RWPE2 (cell line): ENCODE measurements at regions not wholly inside any gene's neighbourhood (a gene's known extent, or its start where the extent isn't known, plus 50 kb on each side); places are given as distances from the start of the nearest gene placed in this dataset.

Source experiments
- ATAC-seq: fragments of 200-7000 bp; cut with Tn5 transposase; 3 replicates; pipeline ENCODE4 v1.9.1; 2021; ENCODE audit warnings: low read depth
- DNase-seq: peaks from one replicate; pipeline ENCODE4 v3.0.0-alpha.2; 2020; ENCODE audit warnings: low spot score
- H3K27ac ChIP-seq: fragments of 450-650 bp; 2 replicates; pipeline ENCODE4 v1.5.1; 2017; ENCODE audit warnings: mild to moderate bottlenecking; ENCODE audit not compliant: poor library complexity, severe bottlenecking
- H3K27me3 ChIP-seq: fragments of 250-450 bp; sonication (Bioruptor Pico); 2 replicates; pipeline ENCODE4 v1.5.1; 2021; ENCODE audit warnings: mild to moderate bottlenecking, moderate library complexity; ENCODE audit not compliant: insufficient read depth, poor library complexity, severe bottlenecking
- H3K36me3 ChIP-seq: fragments of 250-450 bp; sonication (Bioruptor Pico); 2 replicates; pipeline ENCODE4 v1.5.1; 2020; ENCODE audit warnings: low read depth, mild to moderate bottlenecking, moderate library complexity
- H3K4me1 ChIP-seq: fragments of 250-450 bp; sonication (Bioruptor Pico); 2 replicates; pipeline ENCODE4 v1.5.1; 2021; ENCODE audit warnings: mild to moderate bottlenecking, moderate library complexity; ENCODE audit not compliant: insufficient read depth, poor library complexity, severe bottlenecking
- H3K4me3 ChIP-seq: fragments of 250-450 bp; sonication (Bioruptor Pico); 2 replicates; pipeline ENCODE4 v1.5.1; 2021; ENCODE audit warnings: mild to moderate bottlenecking, moderate library complexity; ENCODE audit not compliant: severe bottlenecking
- H3K9me3 ChIP-seq: fragments of 250-450 bp; sonication (Bioruptor Pico); 2 replicates; pipeline ENCODE4 v1.5.1; 2021; ENCODE audit warnings: mild to moderate bottlenecking, moderate library complexity; ENCODE audit not compliant: severe bottlenecking
- TF ChIP-seq, protein P1 (sequence below): fragments of 450-650 bp; IDR thresholded peaks from one replicate; pipeline ENCODE4 v1.5.1; 2017; ENCODE audit warnings: mild to moderate bottlenecking, moderate library complexity; ENCODE audit not compliant: poor library complexity, severe bottlenecking

DNA sequence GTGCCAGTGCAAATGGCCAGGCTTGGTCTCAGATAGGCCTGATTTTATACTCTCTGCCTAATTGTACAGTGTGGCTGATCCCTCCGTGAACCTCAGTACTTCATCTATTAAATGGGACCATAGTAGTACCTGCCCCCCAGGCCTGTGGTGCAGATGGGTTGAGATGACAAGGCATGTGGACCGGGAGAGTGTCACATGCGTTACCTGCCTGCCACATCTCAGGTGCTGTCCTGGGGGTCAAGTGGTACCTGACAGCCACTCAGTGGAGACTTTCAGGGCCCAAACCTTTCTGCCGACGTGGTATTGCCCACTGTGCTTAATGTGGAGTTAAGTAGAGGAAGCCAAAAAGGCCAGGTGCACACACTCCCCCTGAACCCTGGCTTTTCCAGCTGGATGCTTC lies 197.3 kb downstream of the FOXD2 start:
- DNase-seq (no peak), ATAC-seq (no peak)
- Histone ChIP-seq H3K27me3 (no peaks in the 10 kb centered on the region), H3K27ac (no peak overlapping the region), H3K36me3 (no peaks in the 10 kb centered on the region), H3K9me3 (no peaks in the 10 kb centered on the region), H3K4me1 (no peaks in the 10 kb centered on the region), H3K4me3 (no peak overlapping the region)
- TF ChIP-seq, protein P1, sequence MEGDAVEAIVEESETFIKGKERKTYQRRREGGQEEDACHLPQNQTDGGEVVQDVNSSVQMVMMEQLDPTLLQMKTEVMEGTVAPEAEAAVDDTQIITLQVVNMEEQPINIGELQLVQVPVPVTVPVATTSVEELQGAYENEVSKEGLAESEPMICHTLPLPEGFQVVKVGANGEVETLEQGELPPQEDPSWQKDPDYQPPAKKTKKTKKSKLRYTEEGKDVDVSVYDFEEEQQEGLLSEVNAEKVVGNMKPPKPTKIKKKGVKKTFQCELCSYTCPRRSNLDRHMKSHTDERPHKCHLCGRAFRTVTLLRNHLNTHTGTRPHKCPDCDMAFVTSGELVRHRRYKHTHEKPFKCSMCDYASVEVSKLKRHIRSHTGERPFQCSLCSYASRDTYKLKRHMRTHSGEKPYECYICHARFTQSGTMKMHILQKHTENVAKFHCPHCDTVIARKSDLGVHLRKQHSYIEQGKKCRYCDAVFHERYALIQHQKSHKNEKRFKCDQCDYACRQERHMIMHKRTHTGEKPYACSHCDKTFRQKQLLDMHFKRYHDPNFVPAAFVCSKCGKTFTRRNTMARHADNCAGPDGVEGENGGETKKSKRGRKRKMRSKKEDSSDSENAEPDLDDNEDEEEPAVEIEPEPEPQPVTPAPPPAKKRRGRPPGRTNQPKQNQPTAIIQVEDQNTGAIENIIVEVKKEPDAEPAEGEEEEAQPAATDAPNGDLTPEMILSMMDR = no peak

DNA sequence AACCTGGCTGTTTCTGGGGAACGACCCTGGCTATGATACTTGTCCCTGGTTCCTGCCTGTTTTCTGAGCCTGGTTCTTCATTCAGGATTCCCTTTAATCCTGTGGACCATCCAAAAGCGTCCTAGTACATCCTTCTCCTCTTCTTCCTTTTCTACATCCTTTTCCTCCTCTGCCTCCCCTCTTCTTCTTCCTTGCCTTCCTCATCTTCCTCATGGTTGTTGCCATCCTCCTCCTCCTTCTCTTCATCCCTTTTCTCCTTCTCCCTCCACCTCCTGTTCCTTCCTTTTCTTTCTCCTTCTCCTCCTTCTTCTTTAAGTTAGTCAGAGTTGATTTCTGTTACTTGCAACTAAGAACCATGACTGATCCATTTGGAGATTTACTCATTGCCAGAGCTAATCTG lies 197.8 kb downstream of the FOXD2 start:
- H3K27ac ChIP-seq = no peak overlapping the region
- H3K27me3 ChIP-seq = no peaks in the 10 kb centered on the region
- TF ChIP-seq, protein P1 = no peak
- H3K4me1 ChIP-seq = no peaks in the 10 kb centered on the region
- ATAC-seq = no peak
- H3K4me3 ChIP-seq = no peak overlapping the region
- H3K36me3 ChIP-seq = no peaks in the 10 kb centered on the region
- H3K9me3 ChIP-seq = no peaks in the 10 kb centered on the region
- DNase-seq = no peak

DNA sequence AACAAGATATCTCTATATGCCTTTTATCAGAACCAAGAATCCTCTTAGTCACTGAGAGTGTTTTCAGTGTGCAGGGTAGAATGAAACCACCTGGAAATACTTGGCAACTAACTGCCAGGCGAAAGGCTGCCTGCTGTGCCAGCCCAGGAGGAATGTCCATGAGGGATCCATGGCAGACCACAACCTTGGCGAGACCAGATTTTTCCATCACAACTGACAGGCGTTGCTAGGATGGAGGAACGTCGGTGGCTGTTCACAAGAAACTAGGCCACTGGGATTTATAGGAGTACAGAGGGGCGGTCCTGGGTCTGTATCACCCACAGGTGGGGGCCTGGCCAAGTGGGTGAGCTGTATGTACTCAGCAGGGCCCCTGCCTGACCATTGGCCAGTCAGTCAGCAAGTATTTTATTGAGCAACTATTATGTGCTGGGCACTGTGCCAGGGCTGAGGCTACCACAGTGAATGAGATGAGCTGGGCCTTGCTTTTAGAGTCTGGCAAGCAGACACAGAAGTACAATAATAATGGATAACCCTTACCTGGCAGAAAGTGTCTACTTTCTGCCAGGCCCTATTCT lies 199.4 kb downstream of the FOXD2 start:
- Histone ChIP-seq H3K4me3 (no peak overlapping the region), H3K27ac (no peak overlapping the region), H3K9me3 (no peaks in the 10 kb centered on the region), H3K27me3 (no peaks in the 10 kb centered on the region), H3K4me1 (no peaks in the 10 kb centered on the region), H3K36me3 (no peaks in the 10 kb centered on the region)
- ATAC-seq = no peak
- DNase-seq = no peak
- TF ChIP-seq, protein P1 = no peak

DNA sequence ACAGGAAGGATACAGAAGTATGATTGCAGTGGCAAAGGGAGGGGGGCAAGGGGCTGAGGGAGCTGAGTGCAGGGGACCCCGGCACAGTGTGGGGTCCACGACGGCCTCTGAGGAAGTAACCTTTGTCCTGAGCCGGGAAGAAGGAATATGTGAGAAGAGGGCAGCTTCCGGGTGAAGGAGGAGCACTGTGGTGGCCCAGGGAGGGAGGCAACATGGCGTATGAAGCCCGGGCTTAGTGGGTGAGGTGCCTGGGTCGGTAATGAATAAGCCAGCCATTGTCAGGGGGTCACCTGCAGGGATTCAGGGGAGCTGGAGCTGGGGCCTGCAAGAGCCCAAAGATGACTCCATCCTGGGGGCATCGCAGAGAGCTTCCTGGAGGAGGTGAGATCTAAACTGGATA lies 200.4 kb downstream of the FOXD2 start:
- Histone ChIP-seq H3K27me3 (no peaks in the 10 kb centered on the region), H3K4me3 (no peak overlapping the region), H3K27ac (no peak overlapping the region), H3K4me1 (no peaks in the 10 kb centered on the region), H3K36me3 (no peaks in the 10 kb centered on the region), H3K9me3 (no peaks in the 10 kb centered on the region)
- TF ChIP-seq, protein P1 = no peak
- ATAC-seq = no peak
- no peak for DNase-seq

DNA sequence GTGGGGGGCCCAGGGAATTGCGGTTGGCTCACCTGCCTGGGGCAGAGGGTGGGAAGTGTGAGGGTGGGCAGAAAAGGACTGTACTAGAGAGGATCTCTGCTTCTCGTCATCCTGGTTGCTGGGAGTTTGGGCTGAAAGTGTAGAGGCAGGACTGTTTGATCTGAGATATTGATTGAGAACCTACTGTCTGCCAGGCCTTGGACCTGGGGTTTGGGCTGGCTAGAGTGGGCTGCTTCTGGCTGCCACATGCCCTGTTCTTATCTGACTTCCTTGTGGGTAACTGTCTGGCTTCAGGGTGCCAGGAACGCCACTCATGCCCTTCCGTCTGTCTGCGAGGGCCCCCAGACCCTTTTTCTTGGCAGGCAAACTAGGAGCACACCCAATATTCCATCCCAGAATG lies 200.9 kb downstream of the FOXD2 start:
- ATAC-seq = no peak
- H3K27ac ChIP-seq = no peak overlapping the region
- H3K36me3 ChIP-seq = no peaks in the 10 kb centered on the region
- no peaks in the 10 kb centered on the region for H3K9me3 ChIP-seq
- TF ChIP-seq, protein P1 = no peak
- no peak for DNase-seq
- no peaks in the 10 kb centered on the region for H3K4me1 ChIP-seq
- no peaks in the 10 kb centered on the region for H3K27me3 ChIP-seq
- H3K4me3 ChIP-seq = no peak overlapping the region
